Adrenal gland (tissue), 9 donors: ENCODE measurements at regions not wholly inside any gene's neighbourhood (a gene's known extent, or its start where the extent isn't known, plus 50 kb on each side); places are given as distances from the start of the nearest gene placed in this dataset.

Experiments
- DNase-seq, 7 donors: peaks; one replicate each; pipeline ENCODE4 v3.0.0-alpha.2; 2019 to 2020
- H3K27ac ChIP-seq, 5 donors: fragments of 200-600 bp; sonication (generic) in 4 of 5; 1 replicate in 3 of 5; 2 replicates in 2 of 5; pipeline versions ENCODE4 v1.5.1 to v1.8.0; 2016 to 2020; ENCODE audit warnings: mild to moderate bottlenecking in 1 of 5
- H3K27me3 ChIP-seq: fragments of 200-600 bp; 2 replicates; pipeline ENCODE4 v1.8.0; 2021
- H3K36me3 ChIP-seq, 2 donors: fragments of 200-600 bp; replicated peaks in 1 of 2; 1 replicate in 1 of 2; 2 replicates in 1 of 2; pipeline versions ENCODE4 v1.5.1 to v1.8.0; 2018 to 2022
- H3K4me1 ChIP-seq, 2 donors: fragments of 200-600 bp; replicated peaks in 1 of 2; 1 replicate in 1 of 2; 2 replicates in 1 of 2; pipeline versions ENCODE4 v1.5.1 to v1.8.0; 2018 to 2021
- H3K4me3 ChIP-seq, 4 donors: fragments of 200-600 bp; sonication (generic) in 3 of 4; one replicate each; pipeline ENCODE4 v1.5.1; 2016 to 2018
- H3K9me3 ChIP-seq, 3 donors: fragments of 200-600 bp; sonication (generic) in 1 of 3; replicated peaks in 1 of 3; 1 replicate in 2 of 3; 2 replicates in 1 of 3; pipeline versions ENCODE4 v1.5.1 to v1.8.0; 2016 to 2021
- POLR2A ChIP-seq, 2 donors: fragments of 450-650 bp; IDR thresholded peaks; one replicate each; pipeline ENCODE4 v1.6.1; 2017; ENCODE audit warnings: antibody characterized with exemption in 2 of 2, mild to moderate bottlenecking in 2 of 2, moderate library complexity in 1 of 2
- WGBS, 4 donors: extraction: QIAGEN DNeasy Blood & Tissue Kit in 2 of 4; methylation state at CpG; one replicate each; pipeline versions ENCODE4 v1.1.5 to v1.1.7; 2013 to 2017; 5-methylcytosine and 5-hydroxymethylcytosine counted together
- intact Hi-C, 2 donors: fragments of 100-400 bp; cut with DNase I; formaldehyde crosslinking; loops; one replicate each; pipeline versions ENCODE4 v1.14.1 to v1.15.0; 2022 to 2023
- TF ChIP-seq, protein P1 (sequence below), 6 experiments: fragments of 450-650 bp in 4 of 6; fragments of 200-600 bp in 2 of 6; sonication (generic) in 1 of 6; IDR thresholded peaks; 1 replicate in 5 of 6; 2 replicates in 1 of 6; pipeline versions ENCODE4 v1.5.1 to v1.8.0; 2016 to 2021; ENCODE audit warnings: antibody characterized with exemption in 6 of 6, mild to moderate bottlenecking in 2 of 6, moderate library complexity in 1 of 6
- donor health status: healthy with polysubstance abuse.
- donor health status: Bipolar disorder and iron deficiency.
- donor health status: DM: yes; HTN: yes; CAD: no.
- donor health status: DM: no; HTN: no; CAD: no.
- donor health status: DM: no; HTN: no; CAD: no.

DNA sequence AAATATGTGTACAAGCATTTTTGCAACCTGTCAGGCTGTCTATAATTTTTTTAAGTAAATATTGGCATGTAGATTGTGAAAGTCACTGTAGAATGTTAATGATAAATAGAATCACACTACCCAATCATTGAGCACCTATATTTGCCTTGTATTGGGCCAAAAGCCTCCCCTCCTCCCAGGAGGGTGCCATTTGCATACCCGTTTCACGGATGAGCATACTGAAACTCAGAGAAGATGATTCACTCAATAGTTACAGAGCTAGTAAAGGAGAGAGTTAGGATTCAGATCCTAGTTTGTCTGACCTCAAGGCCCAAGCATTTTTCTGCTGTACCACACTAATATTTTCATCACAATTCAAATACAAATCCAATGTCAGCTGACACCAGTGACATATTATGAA is 299.7 kb upstream of the CDH11 start:
- H3K27ac ChIP-seq: no peak overlapping the region
- no peaks in the 10 kb centered on the region for H3K27me3 ChIP-seq
- H3K4me3 ChIP-seq: no peak overlapping the region
- TF ChIP-seq, protein P1, sequence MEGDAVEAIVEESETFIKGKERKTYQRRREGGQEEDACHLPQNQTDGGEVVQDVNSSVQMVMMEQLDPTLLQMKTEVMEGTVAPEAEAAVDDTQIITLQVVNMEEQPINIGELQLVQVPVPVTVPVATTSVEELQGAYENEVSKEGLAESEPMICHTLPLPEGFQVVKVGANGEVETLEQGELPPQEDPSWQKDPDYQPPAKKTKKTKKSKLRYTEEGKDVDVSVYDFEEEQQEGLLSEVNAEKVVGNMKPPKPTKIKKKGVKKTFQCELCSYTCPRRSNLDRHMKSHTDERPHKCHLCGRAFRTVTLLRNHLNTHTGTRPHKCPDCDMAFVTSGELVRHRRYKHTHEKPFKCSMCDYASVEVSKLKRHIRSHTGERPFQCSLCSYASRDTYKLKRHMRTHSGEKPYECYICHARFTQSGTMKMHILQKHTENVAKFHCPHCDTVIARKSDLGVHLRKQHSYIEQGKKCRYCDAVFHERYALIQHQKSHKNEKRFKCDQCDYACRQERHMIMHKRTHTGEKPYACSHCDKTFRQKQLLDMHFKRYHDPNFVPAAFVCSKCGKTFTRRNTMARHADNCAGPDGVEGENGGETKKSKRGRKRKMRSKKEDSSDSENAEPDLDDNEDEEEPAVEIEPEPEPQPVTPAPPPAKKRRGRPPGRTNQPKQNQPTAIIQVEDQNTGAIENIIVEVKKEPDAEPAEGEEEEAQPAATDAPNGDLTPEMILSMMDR (IDR thresholded peaks at IDR 0.05): no peak
- no peak for TF ChIP-seq POLR2A (IDR thresholded peaks at IDR 0.05)
- H3K36me3 ChIP-seq: no peaks in the 10 kb centered on the region
- no peak for DNase-seq
- intact Hi-C loops: no loop called here
- 85 to 90% (median 87%) methylated on average over 2 of the region's 2 CpGs for WGBS, 4 donors
- no peaks in the 10 kb centered on the region for H3K4me1 ChIP-seq
- H3K9me3 ChIP-seq: no peaks in the 10 kb centered on the region

DNA sequence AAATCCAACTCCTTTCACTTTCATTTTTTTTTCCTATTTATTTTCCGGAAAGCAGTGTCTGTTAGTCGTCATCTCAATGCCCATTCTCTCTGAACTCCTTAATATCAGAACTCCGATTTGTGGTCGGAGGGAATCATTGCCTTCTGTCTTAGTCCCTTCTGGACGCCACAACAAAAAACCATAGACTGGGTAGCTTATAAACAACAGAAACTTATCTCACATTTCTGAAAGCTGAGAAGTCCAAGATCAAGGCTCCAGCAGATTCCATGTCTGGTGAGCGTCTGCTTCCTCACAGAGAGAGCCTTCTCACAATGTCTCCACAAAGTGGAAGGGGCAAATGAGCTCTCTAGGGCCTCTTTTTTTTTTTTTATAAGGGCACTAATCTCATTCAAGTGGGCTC is 296.6 kb upstream of the CDH11 start:
- intact Hi-C loops: no loop called here
- TF ChIP-seq POLR2A (IDR thresholded peaks at IDR 0.05): no peak
- TF ChIP-seq, protein P1 (IDR thresholded peaks at IDR 0.05): no peak
- WGBS, 4 donors: 89 to 95% (median 91%) methylated on average over 6 of the region's 6 CpGs

DNA sequence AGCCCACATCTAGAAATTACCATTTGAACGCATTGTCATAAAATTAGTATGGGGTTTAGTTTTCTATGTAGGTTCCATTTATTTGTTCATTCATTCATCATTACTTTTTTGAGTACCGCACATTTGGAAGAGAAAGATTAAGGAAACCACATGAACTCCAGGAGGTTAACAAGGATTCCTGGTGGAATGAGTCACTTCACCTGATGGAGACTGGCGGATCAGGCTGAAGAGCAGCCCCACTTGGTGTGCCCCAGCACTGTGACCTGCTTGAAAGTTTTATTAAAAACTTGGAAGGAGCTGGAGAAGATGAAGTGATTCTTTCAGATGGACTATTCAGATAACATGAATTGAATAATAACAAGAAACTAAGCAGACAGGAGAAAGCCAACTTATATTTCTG is 293.6 kb upstream of the CDH11 start:
- WGBS, 4 donors: 82 to 92% (median 90%) methylated on average over 3 of the region's 3 CpGs
- Histone ChIP-seq H3K27me3 (no peaks in the 10 kb centered on the region), H3K4me3 (no peak overlapping the region), H3K9me3 (no peaks in the 10 kb centered on the region), H3K4me1 (peaks cover 0 to 12% of the 10 kb centered on the region in 2 donors), H3K36me3 (no peaks in the 10 kb centered on the region), H3K27ac (no peak overlapping the region)
- DNase-seq: no peak
- TF ChIP-seq, protein P1 (IDR thresholded peaks at IDR 0.05): no peak
- no peak for TF ChIP-seq POLR2A (IDR thresholded peaks at IDR 0.05)
- intact Hi-C loops: no loop called here

More for the DNA sequence above, 296.6 kb upstream of the CDH11 start:
- Histone ChIP-seq H3K27ac (no peak overlapping the region), H3K9me3 (no peaks in the 10 kb centered on the region), H3K4me1 (peaks cover 0 to 12% of the 10 kb centered on the region in 2 donors), H3K27me3 (no peaks in the 10 kb centered on the region), H3K36me3 (no peaks in the 10 kb centered on the region), H3K4me3 (no peak overlapping the region)
- DNase-seq: no peak

DNA sequence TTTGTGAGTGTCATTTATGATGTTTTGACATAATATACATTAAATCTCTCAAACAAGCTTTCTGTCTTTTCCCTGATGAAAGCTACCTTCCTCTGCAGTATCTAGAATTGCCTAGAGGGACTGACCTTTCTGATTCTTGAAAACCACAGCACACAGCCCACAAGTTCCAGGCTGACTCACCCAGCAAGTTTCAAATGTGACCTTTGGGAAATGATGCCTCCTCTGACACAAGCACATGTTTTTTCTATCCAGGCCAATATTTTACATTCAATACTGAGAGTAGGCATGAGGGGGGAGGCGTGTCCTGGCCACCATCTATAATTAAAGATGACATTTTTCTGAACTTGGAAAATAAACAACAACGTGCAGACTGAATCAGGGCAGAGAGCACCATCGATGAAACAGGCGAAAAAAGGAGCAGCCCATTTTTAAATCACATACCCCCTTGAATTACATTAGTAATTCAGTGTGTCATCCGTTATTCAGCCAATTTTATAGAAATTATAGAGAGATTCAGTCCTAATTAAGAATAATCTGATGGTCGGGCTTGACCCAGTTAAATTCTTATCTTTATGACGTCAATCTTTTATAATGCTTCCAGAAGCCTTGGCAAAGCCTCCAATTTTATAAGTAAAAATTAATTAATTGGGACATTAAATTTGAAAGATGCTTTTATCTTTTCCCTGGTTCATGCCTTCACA is 292.6 kb upstream of the CDH11 start:
- no peak for TF ChIP-seq POLR2A (IDR thresholded peaks at IDR 0.05)
- TF ChIP-seq, protein P1 (IDR thresholded peaks at IDR 0.05): peak in 2 of 6 experiments; percentile 14 to 23
- no peaks in the 10 kb centered on the region for H3K9me3 ChIP-seq
- H3K36me3 ChIP-seq: no peaks in the 10 kb centered on the region
- WGBS, 4 donors: 34 to 46% (median 36%) methylated on average over 7 of the region's 7 CpGs
- H3K27ac ChIP-seq: peak overlapping the region in 3 of 5 donors; percentile 20 to 65 (median 25)
- H3K27me3 ChIP-seq: no peaks in the 10 kb centered on the region
- H3K4me3 ChIP-seq: no peak overlapping the region
- peaks cover 0 to 12% of the 10 kb centered on the region in 2 donors for H3K4me1 ChIP-seq
- intact Hi-C loops: no loop called here
- DNase-seq: peak; percentile 44 to 82 (median 73)
